ENCODE measurements at regions not wholly inside any gene's neighbourhood (a gene's known extent, or its start where the extent isn't known, plus 50 kb on each side); places are given as distances from the start of the nearest gene placed in this dataset.
A peak's percentile ranks its signal among the peaks of the same experiment; 100 is the strongest.

DNA sequence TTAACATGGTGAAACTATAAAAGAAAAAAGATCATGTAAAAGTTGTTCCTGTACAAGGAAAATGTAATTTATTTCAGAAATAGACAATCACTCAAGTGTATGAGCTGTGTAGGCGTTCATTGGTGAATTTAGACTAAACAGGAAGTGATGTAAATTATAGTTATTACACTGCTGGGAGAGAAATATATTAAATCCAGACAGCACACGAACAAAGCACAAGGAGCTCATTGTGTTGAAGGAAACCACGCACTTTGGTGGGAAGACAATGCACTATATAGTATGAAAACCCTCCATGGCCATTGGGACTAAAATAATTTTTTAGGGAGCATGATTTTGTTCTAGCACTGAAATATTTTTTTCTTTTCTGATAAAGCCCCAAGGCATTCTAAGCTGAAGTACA lies 450.5 kb downstream of the KLF12 start:
- ChIA-PET POLR2A (interaction anchor here (0.7 kb wide), 1 partner anchor 184 kb away, joined by 4 read pairs; no protein-coding TSS in a partner anchor), CTCF (no interaction called here)
- H3K36me3 Mint-ChIP-seq: no peaks in the 10 kb centered on the region
- ATAC-seq: no peak
- DNase-seq (ENCODE audit: low spot score): no peak
- no peaks in the 10 kb centered on the region for H3K27me3 Mint-ChIP-seq (ENCODE audit: low read depth)
- H3K4me3 Mint-ChIP-seq: no peak overlapping the region
- no peak overlapping the region for H3K27ac Mint-ChIP-seq
- H3K9me3 Mint-ChIP-seq: peaks cover 6% of the 10 kb centered on the region
- peaks cover 16% of the 10 kb centered on the region for H3K4me1 Mint-ChIP-seq
- TF ChIP-seq ZNF423 (CRISPR knock-in tag; IDR thresholded peaks at IDR 0.05) (no peak), ZNF219 (CRISPR knock-in tag; IDR thresholded peaks at IDR 0.05; ENCODE audit: borderline replicate concordance) (no peak), ZBTB21 (CRISPR knock-in tag; IDR thresholded peaks at IDR 0.05; ENCODE audit: borderline replicate concordance) (no peak), ATF1 (CRISPR knock-in tag; IDR thresholded peaks at IDR 0.05) (no peak), ELF4 (CRISPR knock-in tag; IDR thresholded peaks at IDR 0.05; ENCODE audit: low read depth) (no peak), ETV6 (CRISPR knock-in tag; IDR thresholded peaks at IDR 0.05) (no peak), OVOL2 (CRISPR knock-in tag; IDR thresholded peaks at IDR 0.05; ENCODE audit: borderline replicate concordance) (no peak)
- TF ChIP-seq, protein P1, sequence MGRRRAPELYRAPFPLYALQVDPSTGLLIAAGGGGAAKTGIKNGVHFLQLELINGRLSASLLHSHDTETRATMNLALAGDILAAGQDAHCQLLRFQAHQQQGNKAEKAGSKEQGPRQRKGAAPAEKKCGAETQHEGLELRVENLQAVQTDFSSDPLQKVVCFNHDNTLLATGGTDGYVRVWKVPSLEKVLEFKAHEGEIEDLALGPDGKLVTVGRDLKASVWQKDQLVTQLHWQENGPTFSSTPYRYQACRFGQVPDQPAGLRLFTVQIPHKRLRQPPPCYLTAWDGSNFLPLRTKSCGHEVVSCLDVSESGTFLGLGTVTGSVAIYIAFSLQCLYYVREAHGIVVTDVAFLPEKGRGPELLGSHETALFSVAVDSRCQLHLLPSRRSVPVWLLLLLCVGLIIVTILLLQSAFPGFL (CRISPR knock-in tag; IDR thresholded peaks at IDR 0.05; ENCODE audit: borderline replicate concordance): no peak
- TF ChIP-seq, protein P2, sequence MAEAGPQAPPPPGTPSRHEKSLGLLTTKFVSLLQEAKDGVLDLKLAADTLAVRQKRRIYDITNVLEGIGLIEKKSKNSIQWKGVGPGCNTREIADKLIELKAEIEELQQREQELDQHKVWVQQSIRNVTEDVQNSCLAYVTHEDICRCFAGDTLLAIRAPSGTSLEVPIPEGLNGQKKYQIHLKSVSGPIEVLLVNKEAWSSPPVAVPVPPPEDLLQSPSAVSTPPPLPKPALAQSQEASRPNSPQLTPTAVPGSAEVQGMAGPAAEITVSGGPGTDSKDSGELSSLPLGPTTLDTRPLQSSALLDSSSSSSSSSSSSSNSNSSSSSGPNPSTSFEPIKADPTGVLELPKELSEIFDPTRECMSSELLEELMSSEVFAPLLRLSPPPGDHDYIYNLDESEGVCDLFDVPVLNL (CRISPR knock-in tag; IDR thresholded peaks at IDR 0.05; ENCODE audit: borderline replicate concordance, low read depth): no peak
- TF ChIP-seq, protein P3, sequence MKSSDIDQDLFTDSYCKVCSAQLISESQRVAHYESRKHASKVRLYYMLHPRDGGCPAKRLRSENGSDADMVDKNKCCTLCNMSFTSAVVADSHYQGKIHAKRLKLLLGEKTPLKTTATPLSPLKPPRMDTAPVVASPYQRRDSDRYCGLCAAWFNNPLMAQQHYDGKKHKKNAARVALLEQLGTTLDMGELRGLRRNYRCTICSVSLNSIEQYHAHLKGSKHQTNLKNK (CRISPR knock-in tag; IDR thresholded peaks at IDR 0.05): no peak

DNA sequence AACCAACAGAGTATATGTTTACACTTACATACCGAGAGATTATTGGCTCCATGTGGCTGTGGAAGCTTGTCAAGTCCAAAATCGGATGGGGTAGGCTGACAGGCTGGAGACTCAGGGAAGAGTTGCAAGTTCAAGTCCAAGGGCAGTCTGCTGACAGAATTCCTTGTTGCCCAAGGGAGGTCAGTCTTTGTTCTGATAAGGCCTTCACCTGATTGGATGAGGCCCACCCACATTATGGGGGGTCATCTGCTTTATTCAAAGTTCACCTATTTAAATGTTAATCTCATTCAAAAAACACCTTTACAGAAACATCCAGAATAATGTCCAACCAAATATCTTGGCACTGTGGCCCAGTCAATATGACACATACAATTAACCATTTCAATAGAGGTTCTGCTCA lies 452.4 kb downstream of the KLF12 start:
- POLR2A ChIA-PET: no interaction called here
- no peak for DNase-seq (ENCODE audit: low spot score)
- Mint-ChIP-seq H3K4me1 (peaks cover 26% of the 10 kb centered on the region), H3K27me3 (ENCODE audit: low read depth) (no peaks in the 10 kb centered on the region), H3K4me3 (no peak overlapping the region), H3K36me3 (no peaks in the 10 kb centered on the region), H3K27ac (no peak overlapping the region), H3K9me3 (peaks cover 6% of the 10 kb centered on the region)
- no peak for ATAC-seq
- CTCF ChIA-PET: no interaction called here
- TF ChIP-seq TCF7 (CRISPR knock-in tag; IDR thresholded peaks at IDR 0.05; ENCODE audit: low read depth) (no peak), GTF2I (CRISPR knock-in tag; conservative IDR thresholded peaks at IDR 0.05) (peak; percentile 48; the same call in 1 of the 2 replicates), ATF1 (CRISPR knock-in tag; IDR thresholded peaks at IDR 0.05) (no peak)
- TF ChIP-seq, protein P4, sequence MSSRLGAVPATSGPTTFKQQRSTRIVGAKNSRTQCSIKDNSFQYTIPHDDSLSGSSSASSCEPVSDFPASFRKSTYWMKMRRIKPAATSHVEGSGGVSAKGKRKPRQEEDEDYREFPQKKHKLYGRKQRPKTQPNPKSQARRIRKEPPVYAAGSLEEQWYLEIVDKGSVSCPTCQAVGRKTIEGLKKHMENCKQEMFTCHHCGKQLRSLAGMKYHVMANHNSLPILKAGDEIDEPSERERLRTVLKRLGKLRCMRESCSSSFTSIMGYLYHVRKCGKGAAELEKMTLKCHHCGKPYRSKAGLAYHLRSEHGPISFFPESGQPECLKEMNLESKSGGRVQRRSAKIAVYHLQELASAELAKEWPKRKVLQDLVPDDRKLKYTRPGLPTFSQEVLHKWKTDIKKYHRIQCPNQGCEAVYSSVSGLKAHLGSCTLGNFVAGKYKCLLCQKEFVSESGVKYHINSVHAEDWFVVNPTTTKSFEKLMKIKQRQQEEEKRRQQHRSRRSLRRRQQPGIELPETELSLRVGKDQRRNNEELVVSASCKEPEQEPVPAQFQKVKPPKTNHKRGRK (CRISPR knock-in tag; IDR thresholded peaks at IDR 0.05; ENCODE audit: borderline replicate concordance): no peak

DNA sequence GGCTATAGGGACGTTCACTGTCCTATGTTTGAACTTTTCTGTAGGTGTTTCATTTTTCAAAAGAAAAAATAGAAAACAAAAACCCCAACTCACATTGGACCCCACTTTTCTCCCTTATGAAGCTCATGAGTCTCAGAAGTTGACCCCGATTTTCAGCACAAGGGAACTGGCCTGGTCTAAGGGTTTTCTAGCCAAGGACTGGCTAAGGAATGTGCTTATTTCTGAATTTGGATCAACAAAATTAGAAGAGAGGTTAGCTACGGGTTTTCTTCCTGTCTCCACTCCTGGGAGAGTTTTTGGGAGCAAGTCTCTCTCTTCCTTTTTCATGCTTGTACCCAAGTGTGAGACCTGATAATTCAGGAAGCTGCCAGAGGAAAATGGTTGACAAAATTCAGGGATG lies 453.2 kb downstream of the KLF12 start:
- H3K9me3 Mint-ChIP-seq: peaks cover 6% of the 10 kb centered on the region
- no peaks in the 10 kb centered on the region for H3K36me3 Mint-ChIP-seq
- DNase-seq (ENCODE audit: low spot score) (no peak), ATAC-seq (no peak)
- H3K27ac Mint-ChIP-seq: no peak overlapping the region
- peaks cover 33% of the 10 kb centered on the region for H3K4me1 Mint-ChIP-seq
- H3K27me3 Mint-ChIP-seq (ENCODE audit: low read depth): no peaks in the 10 kb centered on the region
- ChIA-PET CTCF (no interaction called here), POLR2A (no interaction called here)
- no peak overlapping the region for H3K4me3 Mint-ChIP-seq
- TF ChIP-seq CREM (CRISPR knock-in tag; IDR thresholded peaks at IDR 0.05) (no peak), ZNF396 (CRISPR knock-in tag; IDR thresholded peaks at IDR 0.05; ENCODE audit: borderline replicate concordance) (no peak), ESRRA (CRISPR knock-in tag; IDR thresholded peaks at IDR 0.05; ENCODE audit: borderline replicate concordance) (no peak), TCF7 (CRISPR knock-in tag; IDR thresholded peaks at IDR 0.05; ENCODE audit: low read depth) (no peak), JUN (CRISPR knock-in tag; IDR thresholded peaks at IDR 0.05) (no peak), ZNF219 (CRISPR knock-in tag; IDR thresholded peaks at IDR 0.05; ENCODE audit: borderline replicate concordance) (no peak), GABPB1 (CRISPR knock-in tag; IDR thresholded peaks at IDR 0.05) (no peak)
- TF ChIP-seq, protein P5, sequence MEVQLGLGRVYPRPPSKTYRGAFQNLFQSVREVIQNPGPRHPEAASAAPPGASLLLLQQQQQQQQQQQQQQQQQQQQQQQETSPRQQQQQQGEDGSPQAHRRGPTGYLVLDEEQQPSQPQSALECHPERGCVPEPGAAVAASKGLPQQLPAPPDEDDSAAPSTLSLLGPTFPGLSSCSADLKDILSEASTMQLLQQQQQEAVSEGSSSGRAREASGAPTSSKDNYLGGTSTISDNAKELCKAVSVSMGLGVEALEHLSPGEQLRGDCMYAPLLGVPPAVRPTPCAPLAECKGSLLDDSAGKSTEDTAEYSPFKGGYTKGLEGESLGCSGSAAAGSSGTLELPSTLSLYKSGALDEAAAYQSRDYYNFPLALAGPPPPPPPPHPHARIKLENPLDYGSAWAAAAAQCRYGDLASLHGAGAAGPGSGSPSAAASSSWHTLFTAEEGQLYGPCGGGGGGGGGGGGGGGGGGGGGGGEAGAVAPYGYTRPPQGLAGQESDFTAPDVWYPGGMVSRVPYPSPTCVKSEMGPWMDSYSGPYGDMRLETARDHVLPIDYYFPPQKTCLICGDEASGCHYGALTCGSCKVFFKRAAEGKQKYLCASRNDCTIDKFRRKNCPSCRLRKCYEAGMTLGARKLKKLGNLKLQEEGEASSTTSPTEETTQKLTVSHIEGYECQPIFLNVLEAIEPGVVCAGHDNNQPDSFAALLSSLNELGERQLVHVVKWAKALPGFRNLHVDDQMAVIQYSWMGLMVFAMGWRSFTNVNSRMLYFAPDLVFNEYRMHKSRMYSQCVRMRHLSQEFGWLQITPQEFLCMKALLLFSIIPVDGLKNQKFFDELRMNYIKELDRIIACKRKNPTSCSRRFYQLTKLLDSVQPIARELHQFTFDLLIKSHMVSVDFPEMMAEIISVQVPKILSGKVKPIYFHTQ (CRISPR knock-in tag; IDR thresholded peaks at IDR 0.05): no peak
- TF ChIP-seq, protein P3 (CRISPR knock-in tag; IDR thresholded peaks at IDR 0.05): no peak
- TF ChIP-seq, protein P4 (CRISPR knock-in tag; IDR thresholded peaks at IDR 0.05; ENCODE audit: borderline replicate concordance): no peak
- TF ChIP-seq, protein P6, sequence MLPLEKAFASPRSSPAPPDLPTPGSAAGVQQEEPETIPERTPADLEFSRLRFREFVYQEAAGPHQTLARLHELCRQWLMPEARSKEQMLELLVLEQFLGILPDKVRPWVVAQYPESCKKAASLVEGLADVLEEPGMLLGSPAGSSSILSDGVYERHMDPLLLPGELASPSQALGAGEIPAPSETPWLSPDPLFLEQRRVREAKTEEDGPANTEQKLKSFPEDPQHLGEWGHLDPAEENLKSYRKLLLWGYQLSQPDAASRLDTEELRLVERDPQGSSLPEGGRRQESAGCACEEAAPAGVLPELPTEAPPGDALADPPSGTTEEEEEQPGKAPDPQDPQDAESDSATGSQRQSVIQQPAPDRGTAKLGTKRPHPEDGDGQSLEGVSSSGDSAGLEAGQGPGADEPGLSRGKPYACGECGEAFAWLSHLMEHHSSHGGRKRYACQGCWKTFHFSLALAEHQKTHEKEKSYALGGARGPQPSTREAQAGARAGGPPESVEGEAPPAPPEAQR (CRISPR knock-in tag; IDR thresholded peaks at IDR 0.05): no peak

Measured in WTC11 (cell line).